Body of pancreas (tissue), 4 donors: ENCODE measurements at regions not wholly inside any gene's neighbourhood (a gene's known extent, or its start where the extent isn't known, plus 50 kb on each side); places are given as distances from the start of the nearest gene placed in this dataset.

Experiments
- CTCF ChIP-seq, 7 experiments: fragments of 450-650 bp in 4 of 7; fragments of 200-600 bp in 3 of 7; sonication (generic) in 3 of 7; IDR thresholded peaks; one replicate each; pipeline ENCODE4 v1.5.1; 2016 to 2019; ENCODE audit warnings: antibody characterized with exemption in 7 of 7
- POLR2A ChIP-seq, 3 donors: fragments of 450-650 bp; IDR thresholded peaks; one replicate each; pipeline ENCODE4 v1.6.1; 2016; ENCODE audit warnings: antibody characterized with exemption in 3 of 3, mild to moderate bottlenecking in 2 of 3

- no peak for TF ChIP-seq CTCF (IDR thresholded peaks at IDR 0.05)
- TF ChIP-seq POLR2A (IDR thresholded peaks at IDR 0.05) = no peak
These were observed 657.3 kb upstream of the KCNMB2 start for GRCh38 chr3:177878957-177879356.
